Ovary (tissue), 7 donors: ENCODE measurements at regions not wholly inside any gene's neighbourhood (a gene's known extent, or its start where the extent isn't known, plus 50 kb on each side); places are given as distances from the start of the nearest gene placed in this dataset.

Experiments
- DNase-seq, 5 donors: peaks; one replicate each; pipeline ENCODE4 v3.0.0-alpha.2; 2019 to 2020
- H3K27ac ChIP-seq, 2 donors: fragments of 200-600 bp; one replicate each; pipeline versions ENCODE4 v1.5.1 to v1.8.0; 2019 to 2022
- H3K27me3 ChIP-seq: fragments of 200-600 bp; one replicate; pipeline ENCODE4 v1.8.0; 2022
- H3K36me3 ChIP-seq: fragments of 200-600 bp; sonication (generic); one replicate; pipeline ENCODE4 v1.5.1; 2019
- H3K4me1 ChIP-seq: one replicate; pipeline ENCODE4 v1.8.1; 2013; ENCODE audit warnings: mild to moderate bottlenecking, moderate library complexity; ENCODE audit not compliant: insufficient read depth
- H3K4me3 ChIP-seq: fragments of 200-600 bp; sonication (generic); one replicate; pipeline ENCODE4 v1.5.1; 2017
- H3K9me3 ChIP-seq, 2 donors: fragments of 200-600 bp in 1 of 2; sonication (generic) in 1 of 2; one replicate each; pipeline versions ENCODE4 v1.5.1 to v1.8.1; 2013 to 2019; ENCODE audit warnings: mild to moderate bottlenecking in 1 of 2, moderate library complexity in 1 of 2
- EP300 ChIP-seq: sonication (generic); formaldehyde crosslinking; IDR thresholded peaks from one replicate; pipeline ENCODE4 v1.6.1; 2017; ENCODE audit warnings: antibody characterized with exemption
- POLR2A ChIP-seq: fragments of 450-650 bp; IDR thresholded peaks from one replicate; pipeline ENCODE4 v1.6.1; 2017; ENCODE audit warnings: antibody characterized with exemption, mild to moderate bottlenecking, moderate library complexity
- WGBS, 3 donors: extraction: QIAGEN DNeasy Blood & Tissue Kit in 1 of 3; methylation state at CpG; one replicate each; pipeline versions ENCODE4 v1.1.5 to v1.1.7; 2013 to 2017; 5-methylcytosine and 5-hydroxymethylcytosine counted together
- intact Hi-C, 4 donors: fragments of 100-400 bp; cut with DNase I; formaldehyde crosslinking; loops; one replicate each; pipeline versions ENCODE4 v1.11.0 to v1.15.1; 2022 to 2023
- TF ChIP-seq, protein P1 (sequence below), 3 donors: fragments of 450-650 bp in 2 of 3; fragments of 200-600 bp in 1 of 3; IDR thresholded peaks; one replicate each; pipeline versions ENCODE4 v1.5.1 to v1.8.0; 2016 to 2022; ENCODE audit warnings: antibody characterized with exemption in 3 of 3, mild to moderate bottlenecking in 1 of 3
- donor health status: DM: no; HTN: no; CAD: no; lungs with moderate emphysema.
- donor health status: DM: no; HTN: no; CAD: no.
- donor health status: Bipolar disorder and iron deficiency.
- donor health status: DM: no; HTN: no; CAD: no.
- donor health status: DM: yes; HTN: yes; CAD: no.

DNA sequence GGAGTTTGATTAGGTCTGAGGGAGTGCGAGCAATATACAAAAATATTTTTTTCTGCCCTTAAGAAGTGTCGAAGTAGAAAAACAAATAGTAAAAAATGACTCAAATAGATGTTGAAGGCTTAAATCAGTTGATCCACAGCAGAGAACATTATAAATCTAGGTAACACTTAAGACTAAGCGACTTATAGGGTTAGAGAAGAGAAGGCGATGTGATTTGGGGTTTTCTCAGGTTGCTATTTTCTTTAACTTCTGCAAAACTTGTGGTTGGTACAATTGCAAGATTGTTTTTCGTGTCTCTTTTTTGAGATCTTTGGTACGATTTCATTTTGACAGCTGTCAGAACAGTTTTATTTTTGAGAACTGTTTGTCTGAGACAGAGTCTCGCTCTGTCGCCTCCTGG is 1479.5 kb downstream of the PCDH7 start:
- 53 to 74% (median 74%) methylated on average over 8 of the region's 8 CpGs for WGBS, 3 donors
- H3K27ac ChIP-seq: no peak overlapping the region
- H3K4me3 ChIP-seq: no peak overlapping the region
- no peaks in the 10 kb centered on the region for H3K4me1 ChIP-seq
- intact Hi-C loops: no loop called here
- no peaks in the 10 kb centered on the region for H3K27me3 ChIP-seq
- DNase-seq: no peak
- no peaks in the 10 kb centered on the region for H3K9me3 ChIP-seq
- TF ChIP-seq EP300 (no peak), POLR2A (no peak)
- TF ChIP-seq, protein P1, sequence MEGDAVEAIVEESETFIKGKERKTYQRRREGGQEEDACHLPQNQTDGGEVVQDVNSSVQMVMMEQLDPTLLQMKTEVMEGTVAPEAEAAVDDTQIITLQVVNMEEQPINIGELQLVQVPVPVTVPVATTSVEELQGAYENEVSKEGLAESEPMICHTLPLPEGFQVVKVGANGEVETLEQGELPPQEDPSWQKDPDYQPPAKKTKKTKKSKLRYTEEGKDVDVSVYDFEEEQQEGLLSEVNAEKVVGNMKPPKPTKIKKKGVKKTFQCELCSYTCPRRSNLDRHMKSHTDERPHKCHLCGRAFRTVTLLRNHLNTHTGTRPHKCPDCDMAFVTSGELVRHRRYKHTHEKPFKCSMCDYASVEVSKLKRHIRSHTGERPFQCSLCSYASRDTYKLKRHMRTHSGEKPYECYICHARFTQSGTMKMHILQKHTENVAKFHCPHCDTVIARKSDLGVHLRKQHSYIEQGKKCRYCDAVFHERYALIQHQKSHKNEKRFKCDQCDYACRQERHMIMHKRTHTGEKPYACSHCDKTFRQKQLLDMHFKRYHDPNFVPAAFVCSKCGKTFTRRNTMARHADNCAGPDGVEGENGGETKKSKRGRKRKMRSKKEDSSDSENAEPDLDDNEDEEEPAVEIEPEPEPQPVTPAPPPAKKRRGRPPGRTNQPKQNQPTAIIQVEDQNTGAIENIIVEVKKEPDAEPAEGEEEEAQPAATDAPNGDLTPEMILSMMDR (IDR thresholded peaks at IDR 0.05): no peak
- H3K36me3 ChIP-seq: no peaks in the 10 kb centered on the region

DNA sequence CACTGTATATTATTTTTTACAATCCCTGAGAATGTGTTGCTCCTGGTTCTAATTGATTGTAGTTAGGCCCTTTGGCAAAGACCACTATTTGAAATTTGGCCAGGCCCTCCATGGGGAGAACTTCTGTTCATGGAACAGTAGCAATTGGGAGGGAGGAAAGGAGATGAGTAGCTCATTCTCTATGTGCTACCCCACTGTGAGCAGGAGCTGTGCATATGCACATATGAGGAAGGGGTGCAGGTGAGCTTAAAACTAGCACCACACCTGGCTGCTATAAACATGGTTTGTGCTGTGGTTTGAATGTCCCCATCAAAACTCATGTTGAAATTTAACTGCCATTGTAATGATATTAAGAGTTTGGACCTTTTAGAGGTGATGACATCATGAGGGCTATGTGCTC is 1483.2 kb downstream of the PCDH7 start:
- intact Hi-C loops: no loop called here
- no peak for TF ChIP-seq POLR2A
- TF ChIP-seq, protein P1 (IDR thresholded peaks at IDR 0.05): no peak
- TF ChIP-seq EP300: no peak

DNA sequence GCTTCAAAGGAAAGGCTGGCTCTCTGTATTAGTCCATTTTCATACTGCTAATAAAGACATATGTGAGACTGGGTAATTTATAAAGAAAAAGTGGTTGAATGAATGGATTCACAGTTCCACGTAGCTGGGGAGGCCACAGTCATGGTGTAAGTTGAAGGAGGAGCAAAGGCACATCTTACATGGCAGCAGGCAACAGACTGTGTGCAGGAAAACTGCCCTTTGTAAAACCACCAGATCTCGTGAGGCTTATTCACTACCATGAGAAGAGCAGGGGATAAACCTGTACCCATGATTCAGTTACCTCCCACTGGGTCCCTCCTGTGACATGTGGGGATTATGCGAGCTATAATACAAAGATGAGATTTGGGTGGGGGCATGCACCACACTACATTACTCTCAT is 1486.6 kb downstream of the PCDH7 start:
- intact Hi-C loops: no loop called here
- H3K9me3 ChIP-seq: peaks cover 0 to 3% of the 10 kb centered on the region in 2 donors
- no peak overlapping the region for H3K4me3 ChIP-seq
- H3K4me1 ChIP-seq: no peaks in the 10 kb centered on the region
- no peaks in the 10 kb centered on the region for H3K36me3 ChIP-seq
- no peak for DNase-seq
- TF ChIP-seq EP300: no peak
- TF ChIP-seq, protein P1 (IDR thresholded peaks at IDR 0.05): no peak
- no peak for TF ChIP-seq POLR2A
- no peak overlapping the region for H3K27ac ChIP-seq
- WGBS, 3 donors: 76 to 80% (median 80%) methylated on average over 3 of the region's 3 CpGs
- no peaks in the 10 kb centered on the region for H3K27me3 ChIP-seq

More for the DNA sequence above, 1483.2 kb downstream of the PCDH7 start:
- Histone ChIP-seq H3K9me3 (peaks cover 0 to 3% of the 10 kb centered on the region in 2 donors), H3K27ac (no peak overlapping the region), H3K27me3 (no peaks in the 10 kb centered on the region), H3K36me3 (no peaks in the 10 kb centered on the region), H3K4me3 (no peak overlapping the region), H3K4me1 (no peaks in the 10 kb centered on the region)
- DNase-seq: no peak

DNA sequence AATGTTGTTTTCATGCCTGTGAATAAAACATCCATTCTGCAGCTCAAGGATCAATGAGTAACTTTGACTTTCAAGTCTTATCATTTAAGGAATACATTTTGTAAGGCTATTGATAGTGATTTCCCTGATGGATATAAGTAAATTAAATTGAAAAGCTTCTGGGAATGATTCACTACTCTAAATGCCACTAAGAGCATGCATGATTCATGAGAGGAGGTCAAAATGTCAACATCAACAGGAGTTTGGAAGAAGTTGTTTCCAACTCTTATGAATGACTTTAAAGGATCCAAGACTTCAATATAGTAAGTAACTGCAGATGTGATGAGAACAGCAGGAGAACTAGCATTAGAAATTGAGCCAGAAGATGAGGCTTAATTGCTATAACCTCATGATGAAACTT is 1487.3 kb downstream of the PCDH7 start:
- Histone ChIP-seq H3K4me1 (no peaks in the 10 kb centered on the region), H3K4me3 (no peak overlapping the region), H3K9me3 (peaks cover 0 to 3% of the 10 kb centered on the region in 2 donors), H3K27ac (no peak overlapping the region), H3K36me3 (no peaks in the 10 kb centered on the region), H3K27me3 (no peaks in the 10 kb centered on the region)
- DNase-seq: no peak
- no peak for TF ChIP-seq POLR2A
- intact Hi-C loops: no loop called here

DNA sequence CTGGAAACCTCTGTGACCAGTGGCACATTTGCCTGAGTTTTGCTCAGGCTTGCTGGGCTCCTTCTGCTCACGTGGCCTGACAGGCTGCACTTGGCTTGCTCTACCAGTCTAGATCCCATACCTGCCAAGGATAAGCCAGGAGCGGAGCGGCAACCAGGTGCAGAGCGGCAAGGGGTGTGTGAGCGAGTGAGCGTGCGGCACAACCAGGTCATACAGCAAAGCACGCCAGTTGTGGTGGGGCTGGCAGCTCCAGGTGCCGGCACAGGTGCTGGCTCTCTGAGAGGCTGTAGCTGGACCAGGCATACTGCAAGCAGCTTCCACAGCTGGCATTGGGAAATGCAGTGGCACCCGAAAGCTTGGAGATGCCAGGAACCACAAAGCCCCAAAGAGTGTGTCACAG is 1495.1 kb downstream of the PCDH7 start:
- DNase-seq: no peak
- H3K9me3 ChIP-seq: no peaks in the 10 kb centered on the region
- H3K27me3 ChIP-seq: no peaks in the 10 kb centered on the region
- no peaks in the 10 kb centered on the region for H3K4me1 ChIP-seq
- 94 to 97% (median 96%) methylated on average over 10 of the region's 10 CpGs for WGBS, 3 donors
- no peak overlapping the region for H3K27ac ChIP-seq
- intact Hi-C loops: no loop called here
- no peak overlapping the region for H3K4me3 ChIP-seq
- no peak for TF ChIP-seq EP300
- TF ChIP-seq POLR2A: no peak
- TF ChIP-seq, protein P1 (IDR thresholded peaks at IDR 0.05): no peak
- H3K36me3 ChIP-seq: no peaks in the 10 kb centered on the region
